ENCODE measurements at regions not wholly inside any gene's neighbourhood (a gene's known extent, or its start where the extent isn't known, plus 50 kb on each side); places are given as distances from the start of the nearest gene placed in this dataset.

DNA sequence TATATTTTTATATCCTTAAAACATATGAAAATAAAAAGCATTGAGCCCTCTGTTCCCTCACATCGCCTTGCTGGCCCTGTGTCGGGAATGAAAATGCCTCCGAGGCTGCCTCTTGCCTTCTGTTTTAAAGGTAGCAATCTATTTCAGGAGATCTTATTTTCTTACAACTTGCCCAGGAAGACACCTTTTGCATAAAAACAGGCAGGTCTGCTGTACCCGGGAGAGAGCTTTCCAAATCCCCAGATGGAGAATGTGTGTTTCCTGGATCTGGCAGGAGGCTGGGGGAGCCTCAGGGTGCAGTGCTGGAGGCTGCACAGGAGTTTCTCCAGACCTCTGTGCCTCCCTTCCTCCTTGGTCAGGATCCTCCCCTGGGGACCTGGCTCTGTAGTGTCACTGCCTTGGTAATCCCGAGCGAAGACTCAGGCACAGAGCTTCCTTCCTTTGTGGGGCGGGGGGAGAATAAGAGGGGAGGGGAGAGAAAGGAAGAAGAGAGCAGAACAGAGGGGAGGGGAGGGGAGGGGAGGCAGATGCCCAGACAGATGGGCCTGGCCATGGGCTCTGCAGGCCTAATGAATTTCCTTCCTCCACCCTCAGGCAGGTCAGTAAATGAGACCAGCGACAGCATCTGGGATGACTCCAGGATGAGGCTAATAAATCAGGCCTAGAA lies 104.0 kb upstream of the BOD1 start:
- TF ChIP-seq, protein P1, sequence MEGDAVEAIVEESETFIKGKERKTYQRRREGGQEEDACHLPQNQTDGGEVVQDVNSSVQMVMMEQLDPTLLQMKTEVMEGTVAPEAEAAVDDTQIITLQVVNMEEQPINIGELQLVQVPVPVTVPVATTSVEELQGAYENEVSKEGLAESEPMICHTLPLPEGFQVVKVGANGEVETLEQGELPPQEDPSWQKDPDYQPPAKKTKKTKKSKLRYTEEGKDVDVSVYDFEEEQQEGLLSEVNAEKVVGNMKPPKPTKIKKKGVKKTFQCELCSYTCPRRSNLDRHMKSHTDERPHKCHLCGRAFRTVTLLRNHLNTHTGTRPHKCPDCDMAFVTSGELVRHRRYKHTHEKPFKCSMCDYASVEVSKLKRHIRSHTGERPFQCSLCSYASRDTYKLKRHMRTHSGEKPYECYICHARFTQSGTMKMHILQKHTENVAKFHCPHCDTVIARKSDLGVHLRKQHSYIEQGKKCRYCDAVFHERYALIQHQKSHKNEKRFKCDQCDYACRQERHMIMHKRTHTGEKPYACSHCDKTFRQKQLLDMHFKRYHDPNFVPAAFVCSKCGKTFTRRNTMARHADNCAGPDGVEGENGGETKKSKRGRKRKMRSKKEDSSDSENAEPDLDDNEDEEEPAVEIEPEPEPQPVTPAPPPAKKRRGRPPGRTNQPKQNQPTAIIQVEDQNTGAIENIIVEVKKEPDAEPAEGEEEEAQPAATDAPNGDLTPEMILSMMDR (conservative IDR thresholded peaks at IDR 0.05) = no peak
- no peak for TF ChIP-seq ZFX (IDR thresholded peaks at IDR 0.05)

Measured in C4-2B (cell line).